Stomach smooth muscle (tissue), 2 donors: ENCODE measurements at regions not wholly inside any gene's neighbourhood (a gene's known extent, or its start where the extent isn't known, plus 50 kb on each side); places are given as distances from the start of the nearest gene placed in this dataset.
"Not testable (repeated sequence)": the region's sequence is repeated elsewhere in the genome, so short reads cannot be mapped to it uniquely, and the experiment has no call there.

Experiments
- H3K27ac ChIP-seq: one replicate; pipeline ENCODE4 v1.7.0; 2013; ENCODE audit warnings: mild to moderate bottlenecking, low read length, inconsistent platforms
- H3K27me3 ChIP-seq, 2 donors: one replicate each; pipeline ENCODE4 v1.7.0; 2013; ENCODE audit warnings: low read length in 2 of 2; ENCODE audit not compliant: insufficient read depth in 2 of 2, control insufficient read depth in 1 of 2
- H3K36me3 ChIP-seq, 2 donors: one replicate each; pipeline ENCODE4 v1.7.0; 2013; ENCODE audit warnings: low read length in 2 of 2; ENCODE audit not compliant: control insufficient read depth in 2 of 2, insufficient read depth in 2 of 2
- H3K4me1 ChIP-seq: one replicate; pipeline ENCODE4 v1.7.0; 2013; ENCODE audit warnings: low read length; ENCODE audit not compliant: control insufficient read depth, insufficient read depth
- H3K4me3 ChIP-seq, 2 donors: one replicate each; pipeline ENCODE4 v1.7.0; 2013; ENCODE audit warnings: low read length in 2 of 2
- H3K9ac ChIP-seq, 2 donors: one replicate each; pipeline ENCODE4 v1.7.0; 2013; ENCODE audit warnings: low read length in 2 of 2, mild to moderate bottlenecking in 1 of 2
- H3K9me3 ChIP-seq, 2 donors: one replicate each; pipeline ENCODE4 v1.7.0; 2013; ENCODE audit warnings: low read length in 2 of 2; ENCODE audit not compliant: control insufficient read depth in 2 of 2
- donor health status: healthy.
- donor health status: Pancreatic carcinoma.

DNA sequence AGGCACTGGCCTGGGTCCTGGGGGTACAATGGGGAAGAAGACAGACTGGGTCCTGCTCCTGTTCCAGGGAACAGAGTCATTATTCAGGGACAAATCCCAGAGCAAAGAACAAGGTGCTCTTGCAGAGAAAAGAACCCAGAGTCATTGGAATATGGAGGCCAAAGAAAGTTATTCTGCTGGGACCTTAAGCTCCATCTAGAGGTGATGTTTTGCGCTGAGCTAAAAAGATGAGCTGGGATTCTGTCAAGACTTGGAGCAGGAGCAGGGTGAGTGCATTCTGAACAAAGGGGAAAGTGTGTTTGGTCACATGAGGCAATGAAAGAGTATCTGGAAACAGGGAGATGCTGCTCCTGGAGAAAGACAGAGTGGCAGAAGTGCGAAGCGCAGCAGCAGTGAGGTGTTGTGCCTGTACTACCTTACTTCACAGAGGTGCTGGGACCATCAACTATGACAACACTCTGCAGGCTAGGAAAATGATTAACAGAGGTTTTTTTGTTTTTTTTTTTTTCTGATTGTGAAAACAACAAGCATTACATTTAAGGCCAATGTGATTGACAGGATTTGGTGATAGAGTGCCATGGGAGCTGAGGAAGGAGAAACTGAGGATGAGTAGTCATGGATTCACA lies 95.3 kb upstream of the TNFSF11 start:
- Histone ChIP-seq H3K9ac (no peak overlapping the region), H3K36me3 (no peaks in the 10 kb centered on the region), H3K27me3 (no peaks in the 10 kb centered on the region), H3K27ac (no peak overlapping the region), H3K4me3 (no peak overlapping the region), H3K9me3 (no peaks in the 10 kb centered on the region), H3K4me1 (peaks cover 2% of the 10 kb centered on the region)

DNA sequence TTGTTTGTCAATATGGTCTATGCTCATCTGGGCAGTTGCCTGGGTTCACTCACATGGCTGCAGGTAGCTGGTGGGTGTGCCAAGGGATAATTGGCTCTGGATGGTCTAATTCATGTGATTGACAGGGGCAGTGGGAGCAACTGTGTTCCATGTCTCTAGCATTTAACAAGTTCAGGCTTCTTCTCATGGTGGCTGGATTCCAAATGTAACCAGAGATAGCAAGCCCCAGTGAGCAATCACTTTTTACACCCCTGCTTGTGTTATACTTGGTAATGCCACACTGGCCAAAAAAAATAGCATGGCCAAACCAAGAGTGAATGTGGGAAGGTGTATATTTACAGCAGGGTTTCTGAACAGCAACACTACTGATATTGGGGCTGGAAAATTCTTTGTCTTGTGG lies 89.6 kb upstream of the TNFSF11 start:
- no peak overlapping the region for H3K27ac ChIP-seq
- H3K4me3 ChIP-seq, result no peak overlapping the region
- H3K9me3 ChIP-seq, result no peaks in the 10 kb centered on the region
- H3K4me1 ChIP-seq, result no peaks in the 10 kb centered on the region
- H3K9ac ChIP-seq, result no peak overlapping the region
- no peaks in the 10 kb centered on the region for H3K36me3 ChIP-seq
- H3K27me3 ChIP-seq, result no peaks in the 10 kb centered on the region

DNA sequence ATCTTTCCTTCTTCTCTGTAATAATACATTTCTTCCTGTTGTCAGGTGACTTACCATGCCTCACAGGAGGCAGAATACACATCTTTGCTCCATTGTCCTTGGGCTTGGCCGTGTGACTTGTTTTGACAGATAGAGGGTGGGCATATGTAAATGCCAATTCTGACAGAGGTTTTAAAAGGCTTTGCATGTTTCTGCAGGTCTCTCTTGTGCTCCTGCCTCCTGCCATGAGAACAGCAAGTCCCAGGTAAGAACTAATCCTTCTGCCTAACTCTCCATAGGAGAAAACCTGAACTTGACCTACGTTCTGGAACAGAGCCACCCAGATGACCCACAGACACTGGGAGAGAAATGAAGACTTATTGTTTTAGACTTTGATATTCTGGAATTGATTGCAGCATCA lies 88.7 kb upstream of the TNFSF11 start:
- H3K36me3 ChIP-seq, result no peaks in the 10 kb centered on the region
- no peak overlapping the region for H3K4me3 ChIP-seq
- H3K27ac ChIP-seq, result no peak overlapping the region
- no peaks in the 10 kb centered on the region for H3K4me1 ChIP-seq
- no peaks in the 10 kb centered on the region for H3K9me3 ChIP-seq
- H3K27me3 ChIP-seq, result no peaks in the 10 kb centered on the region
- no peak overlapping the region for H3K9ac ChIP-seq

DNA sequence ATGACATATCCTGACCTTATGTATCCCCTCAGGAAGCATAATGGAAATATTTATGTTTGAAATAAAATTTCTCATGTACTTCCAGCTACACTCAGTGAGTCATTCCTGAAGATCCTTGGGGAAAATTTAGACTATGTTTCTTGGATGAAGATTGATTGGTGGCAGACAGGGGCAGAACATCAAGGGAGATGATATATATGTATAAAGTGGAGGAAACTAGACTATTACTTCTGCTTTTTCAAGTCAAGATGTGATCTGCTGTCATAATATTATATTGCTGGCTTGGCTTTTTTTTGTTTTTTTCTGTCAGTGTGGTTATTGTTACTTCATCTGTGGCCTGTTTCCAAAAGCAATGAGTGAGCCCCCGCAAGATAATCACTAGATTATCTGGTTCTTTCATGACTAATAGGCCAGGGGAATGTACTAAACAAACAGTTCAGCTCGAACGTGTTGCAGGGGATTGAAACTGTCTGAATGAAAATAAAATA lies 87.2 kb upstream of the TNFSF11 start:
- H3K27ac ChIP-seq, result no peak overlapping the region

DNA sequence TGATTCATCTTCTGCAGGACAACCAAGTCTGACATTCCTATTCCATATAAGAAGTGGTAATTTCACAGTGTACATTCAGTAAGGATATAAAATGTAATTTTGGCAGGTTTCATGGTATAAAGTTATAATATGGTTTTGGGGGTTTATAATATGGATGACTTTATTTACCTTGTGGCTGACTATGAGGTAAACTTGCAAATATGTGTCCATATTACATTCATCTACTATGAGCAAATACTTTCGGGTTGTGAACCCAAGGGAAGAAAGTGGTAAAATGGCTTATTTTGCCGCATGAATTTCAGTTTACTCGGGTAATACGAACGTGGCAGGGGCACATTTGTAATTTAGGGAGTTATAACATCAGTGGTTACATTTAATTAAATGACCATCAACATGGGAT lies 86.7 kb upstream of the TNFSF11 start:
- Histone ChIP-seq H3K27ac (no peak overlapping the region), H3K9ac (no peak overlapping the region), H3K36me3 (no peaks in the 10 kb centered on the region), H3K4me1 (no peaks in the 10 kb centered on the region), H3K4me3 (no peak overlapping the region), H3K27me3 (no peaks in the 10 kb centered on the region), H3K9me3 (no peaks in the 10 kb centered on the region)

More for the DNA sequence above, 87.2 kb upstream of the TNFSF11 start:
- Histone ChIP-seq H3K27me3 (no peaks in the 10 kb centered on the region), H3K4me3 (no peak overlapping the region), H3K9ac (no peak overlapping the region), H3K9me3 (no peaks in the 10 kb centered on the region), H3K4me1 (no peaks in the 10 kb centered on the region), H3K36me3 (no peaks in the 10 kb centered on the region)

DNA sequence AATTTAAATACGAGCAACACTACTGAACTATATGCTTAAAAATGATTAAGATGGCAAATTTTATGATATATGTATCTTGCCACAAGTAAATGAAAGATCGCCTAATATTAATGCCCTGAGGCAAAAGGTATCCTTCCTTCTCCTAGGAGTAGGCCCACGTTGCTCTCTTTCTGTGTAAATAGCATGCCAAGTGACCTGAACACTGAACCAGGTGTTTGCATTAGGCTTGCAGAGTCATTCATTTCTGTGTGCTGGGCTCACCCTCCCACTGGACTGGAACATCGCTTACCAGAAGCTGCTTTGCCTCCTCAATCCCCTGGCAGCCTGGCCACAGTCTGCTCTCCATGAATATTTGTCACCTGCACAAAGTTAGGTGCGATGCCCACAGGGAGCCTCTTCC lies 83.3 kb upstream of the TNFSF11 start:
- no peaks in the 10 kb centered on the region for H3K9me3 ChIP-seq
- no peaks in the 10 kb centered on the region for H3K4me1 ChIP-seq
- no peak overlapping the region for H3K27ac ChIP-seq
- H3K27me3 ChIP-seq, result no peaks in the 10 kb centered on the region
- H3K4me3 ChIP-seq, result no peak overlapping the region
- H3K9ac ChIP-seq, result no peak overlapping the region
- H3K36me3 ChIP-seq, result no peaks in the 10 kb centered on the region

DNA sequence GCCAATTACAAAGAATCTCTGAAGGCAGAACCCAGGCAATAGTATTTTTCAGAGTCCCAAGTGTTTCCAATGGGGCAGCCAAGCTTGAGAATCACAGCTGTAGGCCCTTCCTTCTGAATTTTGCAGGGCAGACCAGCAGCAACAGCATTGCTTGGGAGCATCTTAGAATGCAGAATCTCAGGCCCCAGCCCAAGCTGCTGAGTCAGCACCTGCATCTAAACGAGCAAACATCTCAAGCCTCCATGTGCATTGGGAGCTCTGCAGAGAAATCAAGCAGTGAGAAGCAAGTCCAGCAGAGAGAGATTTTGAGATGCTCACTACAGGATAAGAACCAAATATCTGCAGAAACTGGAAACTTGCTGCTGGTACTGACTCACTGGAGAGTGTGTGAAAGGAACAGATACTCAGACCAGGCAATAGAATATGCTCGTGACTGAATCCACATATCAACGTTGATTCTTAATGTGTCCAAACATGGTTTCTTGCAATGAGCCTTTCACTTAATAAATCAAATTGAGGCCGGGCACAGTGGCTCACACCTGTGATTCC lies 81.5 kb upstream of the TNFSF11 start:
- Histone ChIP-seq H3K9ac (no peak overlapping the region), H3K36me3 (no peaks in the 10 kb centered on the region), H3K9me3 (no peaks in the 10 kb centered on the region), H3K4me1 (no peaks in the 10 kb centered on the region), H3K27ac (no peak overlapping the region), H3K27me3 (no peaks in the 10 kb centered on the region), H3K4me3 (no peak overlapping the region)

DNA sequence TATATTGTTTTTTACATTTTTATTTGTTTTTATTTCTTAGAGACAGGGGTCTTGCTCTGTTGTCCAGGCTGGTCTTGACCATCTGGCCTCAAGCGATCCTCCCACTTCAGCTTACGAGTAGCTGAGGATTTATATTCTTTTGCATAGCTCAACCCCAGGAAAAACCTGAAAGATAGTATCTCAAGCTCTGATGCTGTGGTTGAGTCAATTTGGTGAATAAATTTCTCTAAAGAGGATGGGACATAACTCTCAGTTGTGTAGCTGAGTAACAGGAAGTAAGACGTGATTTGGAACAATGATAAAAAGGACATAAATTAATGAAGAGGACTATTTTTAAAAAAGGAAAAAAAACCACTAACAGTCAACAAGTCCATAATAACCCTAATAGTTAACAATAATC lies 79.8 kb upstream of the TNFSF11 start:
- Histone ChIP-seq H3K36me3 (no peaks in the 10 kb centered on the region), H3K9me3 (no peaks in the 10 kb centered on the region), H3K4me3 (no peak overlapping the region), H3K4me1 (no peaks in the 10 kb centered on the region), H3K27ac (no peak overlapping the region), H3K27me3 (no peaks in the 10 kb centered on the region), H3K9ac (no peak overlapping the region)

DNA sequence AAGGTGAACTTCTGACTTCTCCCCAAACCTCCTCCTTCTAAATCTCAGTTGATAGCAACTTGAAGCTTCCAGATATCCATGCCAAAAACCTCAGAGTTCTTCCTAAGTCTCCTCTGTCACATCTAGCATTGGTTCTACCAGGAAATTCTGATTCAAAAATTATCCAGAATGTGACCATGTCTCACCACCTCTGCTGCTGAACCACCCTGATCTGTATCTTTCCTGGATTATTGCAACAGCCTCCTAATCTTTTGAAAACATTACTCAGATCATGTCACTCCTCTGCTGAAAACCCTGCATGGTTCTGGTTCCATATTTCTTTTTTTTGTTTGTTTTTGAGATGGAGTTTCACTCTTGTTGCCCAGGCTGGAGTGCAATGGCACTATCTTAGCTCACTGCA lies 78.7 kb upstream of the TNFSF11 start:
- no peaks in the 10 kb centered on the region for H3K9me3 ChIP-seq
- H3K36me3 ChIP-seq, result no peaks in the 10 kb centered on the region
- H3K4me1 ChIP-seq, result no peaks in the 10 kb centered on the region
- no peak overlapping the region for H3K27ac ChIP-seq
- no peak overlapping the region for H3K9ac ChIP-seq
- H3K4me3 ChIP-seq, result no peak overlapping the region
- H3K27me3 ChIP-seq, result no peaks in the 10 kb centered on the region

DNA sequence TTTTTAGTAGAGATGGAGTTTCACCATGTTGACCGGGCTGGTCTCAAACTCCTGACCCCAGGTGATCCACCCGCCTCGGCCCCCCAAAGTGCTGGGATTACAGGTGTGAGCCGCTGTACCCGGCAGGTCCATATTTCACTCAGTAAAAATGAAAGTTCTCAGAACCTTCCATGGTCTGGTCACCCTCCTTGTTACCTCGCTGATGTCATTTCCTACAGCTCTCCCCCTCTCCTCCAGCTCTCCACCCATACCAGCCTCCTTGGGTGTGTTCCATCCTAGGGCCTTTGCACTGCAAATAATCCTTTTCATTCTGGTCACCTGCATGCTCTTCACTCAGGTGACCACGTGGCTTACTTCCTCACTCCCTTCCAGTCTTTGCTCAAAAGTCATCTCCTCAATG lies 78.2 kb upstream of the TNFSF11 start:
- no peaks in the 10 kb centered on the region for H3K36me3 ChIP-seq
- H3K27me3 ChIP-seq, result no peaks in the 10 kb centered on the region
- H3K27ac ChIP-seq, result no peak overlapping the region
- no peaks in the 10 kb centered on the region for H3K4me1 ChIP-seq
- H3K4me3 ChIP-seq, result no peak overlapping the region
- no peak overlapping the region for H3K9ac ChIP-seq
- H3K9me3 ChIP-seq, result no peaks in the 10 kb centered on the region

DNA sequence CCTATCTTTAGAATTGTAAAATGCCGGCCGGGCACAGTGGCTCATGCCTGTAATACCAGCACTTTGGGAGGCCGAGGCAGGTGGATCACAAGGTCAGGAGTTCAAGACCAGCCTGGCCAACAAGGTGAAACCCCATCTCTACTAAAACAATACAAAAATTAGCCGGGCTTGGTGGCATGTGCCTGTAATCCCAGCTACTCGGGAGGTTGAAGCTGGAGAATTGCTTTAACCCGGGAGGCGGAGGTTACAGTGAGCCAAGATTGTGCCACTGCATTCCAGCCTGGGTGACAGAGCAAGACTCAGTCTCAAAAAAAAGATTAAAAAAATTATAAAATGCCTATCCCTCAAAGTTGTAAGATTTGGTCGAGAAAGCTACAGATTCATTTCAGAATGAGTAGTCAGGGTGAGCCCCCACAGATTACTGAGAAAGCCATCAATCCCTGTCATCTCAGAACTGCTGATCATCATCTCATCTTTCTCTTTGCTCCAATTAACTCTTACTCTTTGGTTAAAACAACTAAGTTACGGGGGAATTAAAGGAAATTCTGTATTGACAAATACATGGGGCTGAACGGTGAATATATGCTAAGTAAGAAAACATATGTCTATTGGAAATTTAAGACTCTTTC lies 76.9 kb upstream of the TNFSF11 start:
- not testable (repeated sequence) for H3K27ac ChIP-seq, H3K9ac ChIP-seq, H3K36me3 ChIP-seq, H3K27me3 ChIP-seq, H3K9me3 ChIP-seq, H3K4me3 ChIP-seq, H3K4me1 ChIP-seq
